HCT116 (cell line): ENCODE measurements at regions not wholly inside any gene's neighbourhood (a gene's known extent, or its start where the extent isn't known, plus 50 kb on each side); places are given as distances from the start of the nearest gene placed in this dataset.

Experiments
- CTCF ChIP-seq, 3 experiments: fragments of 200-600 bp in 1 of 3; sonication (generic) in 1 of 3; IDR thresholded peaks in 2 of 3; conservative IDR thresholded peaks in 1 of 3; 2 replicates each; pipeline ENCODE4 v1.5.1; 2012 to 2017; ENCODE audit warnings: low read depth in 2 of 3, low read length in 2 of 3, antibody characterized with exemption in 1 of 3, borderline replicate concordance in 1 of 3, control low read depth in 1 of 3, mild to moderate bottlenecking in 1 of 3, mixed read lengths in 1 of 3, mixed run types in 1 of 3, moderate library complexity in 1 of 3; ENCODE audit not compliant: insufficient read depth in 1 of 3
- SP1 ChIP-seq: IDR thresholded peaks from 2 replicates; pipeline ENCODE4 v1.6.1; 2012; ENCODE audit warnings: low read depth
- TF ChIP-seq, protein P1 (sequence below): IDR thresholded peaks from 2 replicates; pipeline ENCODE4 v1.6.1; 2012; ENCODE audit warnings: low read depth
- TF ChIP-seq, protein P2 (sequence below): IDR thresholded peaks from 2 replicates; pipeline ENCODE4 v1.6.1; 2011; ENCODE audit warnings: mild to moderate bottlenecking, low read length, moderate library complexity; ENCODE audit not compliant: insufficient replicate concordance; ENCODE audit errors: extremely low read depth

GRCh38 chr12:53887881-53888280, 50.8 kb upstream of the HOXC13 start:
- TF ChIP-seq, protein P1, sequence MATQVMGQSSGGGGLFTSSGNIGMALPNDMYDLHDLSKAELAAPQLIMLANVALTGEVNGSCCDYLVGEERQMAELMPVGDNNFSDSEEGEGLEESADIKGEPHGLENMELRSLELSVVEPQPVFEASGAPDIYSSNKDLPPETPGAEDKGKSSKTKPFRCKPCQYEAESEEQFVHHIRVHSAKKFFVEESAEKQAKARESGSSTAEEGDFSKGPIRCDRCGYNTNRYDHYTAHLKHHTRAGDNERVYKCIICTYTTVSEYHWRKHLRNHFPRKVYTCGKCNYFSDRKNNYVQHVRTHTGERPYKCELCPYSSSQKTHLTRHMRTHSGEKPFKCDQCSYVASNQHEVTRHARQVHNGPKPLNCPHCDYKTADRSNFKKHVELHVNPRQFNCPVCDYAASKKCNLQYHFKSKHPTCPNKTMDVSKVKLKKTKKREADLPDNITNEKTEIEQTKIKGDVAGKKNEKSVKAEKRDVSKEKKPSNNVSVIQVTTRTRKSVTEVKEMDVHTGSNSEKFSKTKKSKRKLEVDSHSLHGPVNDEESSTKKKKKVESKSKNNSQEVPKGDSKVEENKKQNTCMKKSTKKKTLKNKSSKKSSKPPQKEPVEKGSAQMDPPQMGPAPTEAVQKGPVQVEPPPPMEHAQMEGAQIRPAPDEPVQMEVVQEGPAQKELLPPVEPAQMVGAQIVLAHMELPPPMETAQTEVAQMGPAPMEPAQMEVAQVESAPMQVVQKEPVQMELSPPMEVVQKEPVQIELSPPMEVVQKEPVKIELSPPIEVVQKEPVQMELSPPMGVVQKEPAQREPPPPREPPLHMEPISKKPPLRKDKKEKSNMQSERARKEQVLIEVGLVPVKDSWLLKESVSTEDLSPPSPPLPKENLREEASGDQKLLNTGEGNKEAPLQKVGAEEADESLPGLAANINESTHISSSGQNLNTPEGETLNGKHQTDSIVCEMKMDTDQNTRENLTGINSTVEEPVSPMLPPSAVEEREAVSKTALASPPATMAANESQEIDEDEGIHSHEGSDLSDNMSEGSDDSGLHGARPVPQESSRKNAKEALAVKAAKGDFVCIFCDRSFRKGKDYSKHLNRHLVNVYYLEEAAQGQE = no peak
- no peak for TF ChIP-seq SP1
- TF ChIP-seq, protein P2, sequence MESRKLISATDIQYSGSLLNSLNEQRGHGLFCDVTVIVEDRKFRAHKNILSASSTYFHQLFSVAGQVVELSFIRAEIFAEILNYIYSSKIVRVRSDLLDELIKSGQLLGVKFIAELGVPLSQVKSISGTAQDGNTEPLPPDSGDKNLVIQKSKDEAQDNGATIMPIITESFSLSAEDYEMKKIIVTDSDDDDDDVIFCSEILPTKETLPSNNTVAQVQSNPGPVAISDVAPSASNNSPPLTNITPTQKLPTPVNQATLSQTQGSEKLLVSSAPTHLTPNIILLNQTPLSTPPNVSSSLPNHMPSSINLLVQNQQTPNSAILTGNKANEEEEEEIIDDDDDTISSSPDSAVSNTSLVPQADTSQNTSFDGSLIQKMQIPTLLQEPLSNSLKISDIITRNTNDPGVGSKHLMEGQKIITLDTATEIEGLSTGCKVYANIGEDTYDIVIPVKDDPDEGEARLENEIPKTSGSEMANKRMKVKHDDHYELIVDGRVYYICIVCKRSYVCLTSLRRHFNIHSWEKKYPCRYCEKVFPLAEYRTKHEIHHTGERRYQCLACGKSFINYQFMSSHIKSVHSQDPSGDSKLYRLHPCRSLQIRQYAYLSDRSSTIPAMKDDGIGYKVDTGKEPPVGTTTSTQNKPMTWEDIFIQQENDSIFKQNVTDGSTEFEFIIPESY = no peak
- no peak for TF ChIP-seq CTCF (IDR thresholded peaks at IDR 0.05 in 2 of 3, conservative IDR thresholded peaks at IDR 0.05 in 1 of 3; ENCODE audit: borderline replicate concordance in 1 of 3, insufficient read depth in 1 of 3, low read depth in 2 of 3, low read length in 2 of 3)
